OCI-LY1 (cell line): ENCODE measurements at regions not wholly inside any gene's neighbourhood (a gene's known extent, or its start where the extent isn't known, plus 50 kb on each side); places are given as distances from the start of the nearest gene placed in this dataset.

Experiments used
- H2AFZ ChIP-seq: fragments of 200-600 bp; sonication (generic), shearing (Covaris generic); 2 replicates; pipeline ENCODE4 v1.6.0; 2014; ENCODE audit warnings: antibody characterized with exemption, mild to moderate bottlenecking, low read length
- H3F3A ChIP-seq: fragments of 200-600 bp; sonication (generic), shearing (Covaris generic); 2 replicates; pipeline ENCODE4 v1.6.0; 2014; ENCODE audit warnings: mild to moderate bottlenecking, antibody characterized with exemption, low read length, moderate library complexity; ENCODE audit not compliant: insufficient read depth
- H3K27ac ChIP-seq: fragments of 200-600 bp; sonication (generic); 2 replicates; pipeline ENCODE4 v1.5.1; 2014; ENCODE audit warnings: low read length, mixed run types, mild to moderate bottlenecking, low read depth; ENCODE audit not compliant: poor library complexity, severe bottlenecking
- H3K27me3 ChIP-seq: fragments of 200-600 bp; sonication (generic); 2 replicates; pipeline ENCODE4 v1.6.0; 2014; ENCODE audit warnings: antibody characterized with exemption, mild to moderate bottlenecking, low read length, moderate library complexity; ENCODE audit not compliant: insufficient read depth
- H3K36me3 ChIP-seq: fragments of 200-600 bp; sonication (generic); 2 replicates; pipeline ENCODE4 v1.6.1; 2014; ENCODE audit warnings: mild to moderate bottlenecking, antibody characterized with exemption, low read length, moderate library complexity, mixed read lengths; ENCODE audit not compliant: insufficient read depth
- H3K4me1 ChIP-seq: fragments of 200-600 bp; sonication (generic); 2 replicates; pipeline ENCODE4 v1.5.1; 2014; ENCODE audit warnings: mild to moderate bottlenecking, low read length, moderate library complexity; ENCODE audit not compliant: insufficient read depth, severe bottlenecking
- H3K4me2 ChIP-seq: fragments of 200-600 bp; sonication (generic), shearing (Covaris generic); 2 replicates; pipeline ENCODE4 v1.6.1; 2014; ENCODE audit warnings: low read length
- H3K4me3 ChIP-seq: fragments of 200-600 bp; sonication (generic); 2 replicates; pipeline ENCODE4 v1.5.1; 2014; ENCODE audit warnings: low read length, low read depth, mild to moderate bottlenecking, mixed read lengths; ENCODE audit not compliant: poor library complexity, severe bottlenecking
- H3K79me2 ChIP-seq: fragments of 200-600 bp; shearing (Covaris generic); 2 replicates; pipeline ENCODE4 v1.6.1; 2016; ENCODE audit warnings: mixed run types, low read length, mixed read lengths; ENCODE audit not compliant: insufficient read depth
- H3K9ac ChIP-seq: fragments of 200-600 bp; sonication (generic), shearing (Covaris generic); 2 replicates; pipeline ENCODE4 v1.6.1; 2014; ENCODE audit warnings: mild to moderate bottlenecking, low read length, mixed read lengths
- H3K9me2 ChIP-seq: fragments of 200-600 bp; sonication (generic), shearing (Covaris generic); 2 replicates; pipeline ENCODE4 v1.6.1; 2014; ENCODE audit warnings: low read depth, mild to moderate bottlenecking, low read length, mixed read lengths
- H3K9me3 ChIP-seq: fragments of 200-600 bp; shearing (Covaris generic); 2 replicates; pipeline ENCODE4 v1.6.1; 2014; ENCODE audit warnings: low read length, mixed read lengths
- H4K20me1 ChIP-seq: fragments of 200-600 bp; sonication (generic), shearing (Covaris generic); 2 replicates; pipeline ENCODE4 v1.6.0; 2016; ENCODE audit warnings: mild to moderate bottlenecking, low read length; ENCODE audit not compliant: insufficient read depth
- EZH2 ChIP-seq: fragments of 200-600 bp; sonication (generic), shearing (Covaris generic); IDR thresholded peaks from 2 replicates; pipeline ENCODE4 v1.8.0; 2017; ENCODE audit warnings: borderline replicate concordance, mixed run types, mild to moderate bottlenecking, antibody characterized with exemption, low read length, moderate library complexity, mixed read lengths
- TF ChIP-seq, protein P1 (sequence below): fragments of 200-600 bp; sonication (generic), shearing (Covaris generic); IDR thresholded peaks from 2 replicates; pipeline ENCODE4 v1.5.1; 2017; ENCODE audit warnings: mild to moderate bottlenecking, antibody characterized with exemption, low read length, moderate library complexity, mixed read lengths

DNA sequence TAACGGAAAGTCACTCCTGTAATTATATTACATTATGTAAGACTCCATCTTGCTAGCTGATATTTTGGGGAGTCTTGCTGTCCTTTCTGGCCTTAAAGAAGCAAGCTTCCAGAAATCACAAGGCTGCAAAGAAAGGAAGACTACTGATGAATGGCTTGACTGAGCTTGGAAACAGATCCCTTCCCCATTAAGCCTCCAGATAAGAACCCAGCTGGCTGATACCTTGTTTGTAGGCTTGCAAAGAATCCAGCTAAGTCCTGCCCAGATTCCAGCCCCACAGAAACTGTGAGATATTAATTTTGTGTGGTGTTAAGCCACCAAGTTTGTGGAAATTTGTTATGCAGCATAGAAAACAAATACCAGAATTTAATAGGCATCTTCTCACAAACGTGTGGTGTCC, 49.9 kb upstream of the TMEM106B start:
- H3F3A ChIP-seq = no peaks in the 10 kb centered on the region
- no peak overlapping the region for H3K4me2 ChIP-seq
- H4K20me1 ChIP-seq = no peaks in the 10 kb centered on the region
- H3K79me2 ChIP-seq = no peaks in the 10 kb centered on the region
- no peak overlapping the region for H3K4me3 ChIP-seq
- no peaks in the 10 kb centered on the region for H3K27me3 ChIP-seq
- H3K27ac ChIP-seq = no peak overlapping the region
- H3K9ac ChIP-seq = no peak overlapping the region
- no peaks in the 10 kb centered on the region for H3K36me3 ChIP-seq
- no peak for TF ChIP-seq EZH2
- TF ChIP-seq, protein P1, sequence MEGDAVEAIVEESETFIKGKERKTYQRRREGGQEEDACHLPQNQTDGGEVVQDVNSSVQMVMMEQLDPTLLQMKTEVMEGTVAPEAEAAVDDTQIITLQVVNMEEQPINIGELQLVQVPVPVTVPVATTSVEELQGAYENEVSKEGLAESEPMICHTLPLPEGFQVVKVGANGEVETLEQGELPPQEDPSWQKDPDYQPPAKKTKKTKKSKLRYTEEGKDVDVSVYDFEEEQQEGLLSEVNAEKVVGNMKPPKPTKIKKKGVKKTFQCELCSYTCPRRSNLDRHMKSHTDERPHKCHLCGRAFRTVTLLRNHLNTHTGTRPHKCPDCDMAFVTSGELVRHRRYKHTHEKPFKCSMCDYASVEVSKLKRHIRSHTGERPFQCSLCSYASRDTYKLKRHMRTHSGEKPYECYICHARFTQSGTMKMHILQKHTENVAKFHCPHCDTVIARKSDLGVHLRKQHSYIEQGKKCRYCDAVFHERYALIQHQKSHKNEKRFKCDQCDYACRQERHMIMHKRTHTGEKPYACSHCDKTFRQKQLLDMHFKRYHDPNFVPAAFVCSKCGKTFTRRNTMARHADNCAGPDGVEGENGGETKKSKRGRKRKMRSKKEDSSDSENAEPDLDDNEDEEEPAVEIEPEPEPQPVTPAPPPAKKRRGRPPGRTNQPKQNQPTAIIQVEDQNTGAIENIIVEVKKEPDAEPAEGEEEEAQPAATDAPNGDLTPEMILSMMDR = no peak
- no peak overlapping the region for H2AFZ ChIP-seq
- no peaks in the 10 kb centered on the region for H3K4me1 ChIP-seq
- no peaks in the 10 kb centered on the region for H3K9me2 ChIP-seq
- H3K9me3 ChIP-seq = no peaks in the 10 kb centered on the region
